Activated CD8-positive, alpha-beta T cell treated with anti-CD3 and anti-CD28 coated beads for 36 hours (primary cell): ENCODE measurements at regions not wholly inside any gene's neighbourhood (a gene's known extent, or its start where the extent isn't known, plus 50 kb on each side); places are given as distances from the start of the nearest gene placed in this dataset.

Experiments used
- ATAC-seq: fragments of 200-7000 bp; cut with Tn5 transposase; one replicate; pipeline ENCODE4 v1.10.0; 2021; ENCODE audit warnings: mild to moderate bottlenecking, moderate library complexity
- CTCF ChIA-PET: fragments of 350-600 bp; sonication (Branson Sonifier 250); formaldehyde crosslinking; loops from one replicate; lab custom pipeline; 2021; ENCODE audit warnings: antibody characterized with exemption; lab: Charles Lee
- POLR2A ChIA-PET: fragments of 350-600 bp; sonication (Branson Sonifier 250); formaldehyde crosslinking; loops from one replicate; lab custom pipeline; 2021; ENCODE audit warnings: antibody characterized with exemption; lab: Charles Lee
- DNase-seq: peaks from one replicate; pipeline ENCODE4 v3.0.0-alpha.2; 2020
- H3K27ac Mint-ChIP-seq: one replicate; pipeline ENCODE4 v1.8.0; 2021; ENCODE audit warnings: mild to moderate bottlenecking, mixed read lengths
- H3K27me3 Mint-ChIP-seq: one replicate; pipeline ENCODE4 v1.8.0; 2021; ENCODE audit warnings: mixed read lengths
- H3K36me3 Mint-ChIP-seq: one replicate; pipeline ENCODE4 v1.8.0; 2021; ENCODE audit warnings: low read depth, mixed read lengths
- H3K4me1 Mint-ChIP-seq: one replicate; pipeline ENCODE4 v1.8.0; 2021; ENCODE audit warnings: low read depth, mixed read lengths
- H3K4me3 Mint-ChIP-seq: one replicate; pipeline ENCODE4 v1.8.0; 2021; ENCODE audit warnings: mild to moderate bottlenecking, moderate library complexity, mixed read lengths
- H3K9me3 Mint-ChIP-seq: one replicate; pipeline ENCODE4 v1.8.0; 2021; ENCODE audit warnings: mixed read lengths
- CTCF ChIP-seq: fragments of 200-600 bp; IDR thresholded peaks from one replicate; pipeline ENCODE4 v1.8.0; 2022; ENCODE audit warnings: antibody characterized with exemption, mild to moderate bottlenecking
- intact Hi-C: fragments of 100-400 bp; cut with micrococcal nuclease; formaldehyde crosslinking; loops from one replicate; pipeline ENCODE4 v1.10.0; 2022

DNA sequence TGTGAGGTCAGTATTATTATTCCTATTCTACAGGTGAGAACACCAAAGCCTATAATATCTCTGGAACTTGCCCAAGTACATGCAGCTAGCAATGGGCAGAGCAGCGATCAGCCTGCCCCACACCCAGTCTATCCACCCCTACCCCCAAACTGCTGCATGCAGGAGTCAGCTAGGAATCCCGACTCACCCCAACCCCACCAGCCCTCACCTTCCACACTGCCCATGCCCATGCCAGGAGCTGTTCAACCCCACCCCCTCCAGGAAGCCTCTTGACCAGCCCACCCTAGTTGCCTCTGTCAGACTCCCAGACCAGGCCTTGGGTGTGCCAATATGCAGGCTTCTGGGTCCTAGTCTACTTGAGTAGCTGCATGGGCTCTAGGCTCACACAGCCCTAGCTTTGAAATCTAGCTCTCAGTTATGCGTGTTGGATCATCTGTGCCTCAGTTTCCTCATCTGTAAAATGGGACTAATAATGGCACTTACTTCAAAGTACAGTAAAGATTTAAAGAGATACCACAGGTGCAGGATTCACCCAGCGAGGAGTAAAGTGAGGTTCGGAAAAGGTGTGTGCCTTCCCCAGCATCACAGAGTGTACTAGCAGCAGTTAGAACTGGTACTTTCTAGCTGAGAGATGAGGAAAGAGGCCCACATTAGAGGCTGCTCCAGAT, 173.2 kb downstream of the VEGFA start:
- ChIA-PET POLR2A (interaction anchor here (1.2 kb wide), 2 partner anchors 15 to 18 kb away, joined by 3 read pairs; no protein-coding TSS in a partner anchor), CTCF (no interaction called here)
- intact Hi-C loops: no loop called here
- Mint-ChIP-seq H3K9me3 (peaks cover 25% of the 10 kb centered on the region), H3K27ac (no peak overlapping the region), H3K4me1 (no peaks in the 10 kb centered on the region), H3K36me3 (peaks cover 2% of the 10 kb centered on the region), H3K4me3 (no peak overlapping the region), H3K27me3 (no peaks in the 10 kb centered on the region)
- DNase-seq (no peak), ATAC-seq (no peak)
- no peak for TF ChIP-seq CTCF

DNA sequence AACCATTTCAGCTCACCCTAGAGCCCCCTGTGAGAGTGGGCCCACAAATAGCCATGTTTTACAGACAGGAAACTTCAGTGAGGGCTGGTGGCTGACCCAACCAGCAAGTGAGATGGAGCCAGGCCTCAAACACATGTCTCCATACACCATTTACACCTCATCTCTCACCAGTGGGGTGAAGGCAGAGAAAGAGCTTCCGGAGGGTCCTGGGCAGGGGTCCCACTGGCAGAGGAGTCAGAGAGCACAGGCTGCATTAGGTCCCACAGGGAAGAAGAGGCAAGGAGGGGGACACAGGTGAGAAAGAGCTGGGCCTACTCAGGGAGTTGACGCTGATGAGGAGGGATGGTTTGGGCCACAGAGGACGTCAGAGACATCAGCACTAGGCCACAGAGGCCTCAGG, 172.6 kb downstream of the VEGFA start:
- DNase-seq: no peak
- peaks cover 25% of the 10 kb centered on the region for H3K9me3 Mint-ChIP-seq
- H3K4me1 Mint-ChIP-seq: no peaks in the 10 kb centered on the region
- intact Hi-C loops: no loop called here
- ChIA-PET CTCF (no interaction called here), POLR2A (interaction anchor here (1.2 kb wide), 2 partner anchors 14 to 18 kb away, joined by 3 read pairs; no protein-coding TSS in a partner anchor)
- H3K27me3 Mint-ChIP-seq: no peaks in the 10 kb centered on the region
- H3K27ac Mint-ChIP-seq: no peak overlapping the region
- H3K36me3 Mint-ChIP-seq: peaks cover 2% of the 10 kb centered on the region
- no peak overlapping the region for H3K4me3 Mint-ChIP-seq
- no peak for ATAC-seq
- no peak for TF ChIP-seq CTCF

GRCh38 chr6:43942011-43942442, 172.0 kb downstream of the VEGFA start:
- ChIA-PET POLR2A (interaction anchor here (1.2 kb wide), 1 partner anchor 17 kb away, joined by 3 read pairs; no protein-coding TSS in a partner anchor), CTCF (interaction anchor here (1.0 kb wide), 1 partner anchor 11 kb away, joined by 3 read pairs; no protein-coding TSS in a partner anchor)
- DNase-seq (no peak), ATAC-seq (peak; percentile 42)
- TF ChIP-seq CTCF: no peak
- Mint-ChIP-seq H3K27me3 (no peaks in the 10 kb centered on the region), H3K4me3 (no peak overlapping the region), H3K4me1 (no peaks in the 10 kb centered on the region), H3K27ac (no peak overlapping the region), H3K36me3 (peaks cover 2% of the 10 kb centered on the region), H3K9me3 (peaks cover 25% of the 10 kb centered on the region)
- intact Hi-C loops: no loop called here

DNA sequence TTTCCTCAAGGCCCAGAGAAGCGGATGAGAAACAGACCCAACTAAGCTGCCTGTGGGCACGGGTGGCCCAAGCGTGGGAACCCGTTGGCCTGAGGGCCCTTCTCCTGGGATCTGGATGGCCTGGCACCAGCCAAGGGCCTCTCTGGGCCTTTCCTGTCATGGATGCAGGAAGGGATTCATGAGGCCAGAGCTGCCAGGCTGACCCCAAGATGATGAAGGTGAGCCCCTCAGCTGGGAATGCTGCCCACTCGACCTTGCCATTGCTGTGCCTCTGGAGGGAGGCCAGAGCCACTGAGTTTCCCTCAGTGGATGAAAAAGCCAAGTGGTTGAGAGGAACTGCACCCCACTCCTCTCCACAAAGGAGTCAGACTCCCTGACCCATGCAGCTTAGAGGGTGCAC, 171.2 kb downstream of the VEGFA start:
- Mint-ChIP-seq H3K36me3 (peaks cover 2% of the 10 kb centered on the region), H3K4me3 (no peak overlapping the region), H3K4me1 (no peaks in the 10 kb centered on the region), H3K9me3 (peaks cover 22% of the 10 kb centered on the region), H3K27me3 (no peaks in the 10 kb centered on the region), H3K27ac (no peak overlapping the region)
- no peak for TF ChIP-seq CTCF
- ATAC-seq: no peak
- intact Hi-C loops: no loop called here
- CTCF ChIA-PET: interaction anchor here (0.7 to 1.0 kb wide), 2 partner anchors 8 to 12 kb away, joined by 3 read pairs; no protein-coding TSS in a partner anchor
- no peak for DNase-seq
- POLR2A ChIA-PET: interaction anchor here (0.6 kb wide), 1 partner anchor 164 kb away, joined by 3 read pairs; no protein-coding TSS in a partner anchor

GRCh38 chr6:43940393-43941087, 170.5 kb downstream of the VEGFA start:
- TF ChIP-seq CTCF: no peak
- DNase-seq (no peak), ATAC-seq (no peak)
- no peaks in the 10 kb centered on the region for H3K27me3 Mint-ChIP-seq
- no peak overlapping the region for H3K27ac Mint-ChIP-seq
- CTCF ChIA-PET: interaction anchor here (0.7 kb wide), 1 partner anchor 9 kb away, joined by 3 read pairs; no protein-coding TSS in a partner anchor
- POLR2A ChIA-PET: no interaction called here
- peaks cover 2% of the 10 kb centered on the region for H3K36me3 Mint-ChIP-seq
- H3K4me1 Mint-ChIP-seq: no peaks in the 10 kb centered on the region
- intact Hi-C loops: no loop called here
- H3K9me3 Mint-ChIP-seq: peaks cover 16% of the 10 kb centered on the region
- no peak overlapping the region for H3K4me3 Mint-ChIP-seq
